Esophagus (tissue), 2 donors: ENCODE measurements at regions not wholly inside any gene's neighbourhood (a gene's known extent, or its start where the extent isn't known, plus 50 kb on each side); places are given as distances from the start of the nearest gene placed in this dataset.

ENCODE experiments used
- H3K27ac ChIP-seq, 2 donors: one replicate each; pipeline ENCODE4 v1.5.1; 2013; ENCODE audit warnings: low read depth in 2 of 2, mild to moderate bottlenecking in 2 of 2, inconsistent platforms in 1 of 2, low read length in 1 of 2, moderate library complexity in 1 of 2
- H3K27me3 ChIP-seq, 2 donors: one replicate each; pipeline ENCODE4 v1.6.1; 2013; ENCODE audit warnings: low read length in 2 of 2, control low read depth in 1 of 2, mild to moderate bottlenecking in 1 of 2; ENCODE audit not compliant: insufficient read depth in 2 of 2, control insufficient read depth in 1 of 2
- H3K36me3 ChIP-seq, 2 donors: one replicate each; pipeline ENCODE4 v1.6.1; 2013; ENCODE audit warnings: low read length in 1 of 2; ENCODE audit not compliant: control insufficient read depth in 2 of 2, insufficient read depth in 2 of 2
- H3K4me1 ChIP-seq, 2 donors: one replicate each; pipeline ENCODE4 v1.6.1; 2013; ENCODE audit warnings: low read length in 1 of 2; ENCODE audit not compliant: control insufficient read depth in 2 of 2, insufficient read depth in 2 of 2
- H3K4me3 ChIP-seq, 2 donors: one replicate each; pipeline ENCODE4 v1.5.1; 2013; ENCODE audit warnings: low read length in 2 of 2, mild to moderate bottlenecking in 2 of 2, low read depth in 1 of 2, moderate library complexity in 1 of 2
- H3K9me3 ChIP-seq, 2 donors: one replicate each; pipeline ENCODE4 v1.6.1; 2013; ENCODE audit warnings: mild to moderate bottlenecking in 2 of 2, low read depth in 1 of 2, low read length in 1 of 2, moderate library complexity in 1 of 2; ENCODE audit not compliant: control insufficient read depth in 2 of 2, insufficient read depth in 1 of 2
- WGBS, 2 donors: extraction: QIAGEN DNeasy Blood & Tissue Kit; methylation state at CpG; one replicate each; pipeline ENCODE4 v1.1.7; 2013; 5-methylcytosine and 5-hydroxymethylcytosine counted together
- donor health status: healthy with polysubstance abuse.
- donor health status: Bipolar disorder and iron deficiency.

DNA sequence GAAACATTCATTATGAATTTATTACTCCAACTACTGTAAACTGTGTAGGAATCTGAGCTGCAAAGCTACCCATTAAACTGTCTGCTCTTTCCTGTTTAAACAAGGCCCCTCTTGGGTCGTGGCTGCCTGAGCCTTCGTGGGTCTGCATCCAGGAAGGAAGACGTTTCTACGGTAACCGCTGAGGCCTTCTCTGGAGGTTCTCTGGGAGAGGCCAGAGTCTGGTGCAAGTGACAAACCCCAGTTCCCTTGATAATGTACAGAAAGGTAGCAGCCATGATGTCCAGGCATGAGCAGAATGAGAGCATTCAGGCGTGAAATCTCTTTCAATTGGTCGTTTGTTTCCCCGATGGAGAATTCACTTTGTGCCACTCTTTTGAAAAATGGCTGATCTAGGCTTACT lies 350.2 kb downstream of the PLPP3 start:
- 59 to 61% methylated on average over 8 of the region's 8 CpGs for WGBS, 2 donors
- no peak overlapping the region for H3K27ac ChIP-seq
- H3K4me3 ChIP-seq = no peak overlapping the region
- H3K27me3 ChIP-seq = no peaks in the 10 kb centered on the region
- no peaks in the 10 kb centered on the region for H3K9me3 ChIP-seq
- H3K4me1 ChIP-seq = no peaks in the 10 kb centered on the region
- H3K36me3 ChIP-seq = no peaks in the 10 kb centered on the region

GRCh38 chr1:56227886-56228285 lies 351.5 kb downstream of the PLPP3 start:
- 89 to 90% methylated on average over 3 of the region's 3 CpGs for WGBS, 2 donors
- H3K9me3 ChIP-seq = no peaks in the 10 kb centered on the region

GRCh38 chr1:56227401-56227800 lies 352.0 kb downstream of the PLPP3 start:
- 87 to 96% methylated on average over 1 of the region's 1 CpG for WGBS, 2 donors
- Histone ChIP-seq H3K4me3 (no peak overlapping the region), H3K27ac (no peak overlapping the region), H3K27me3 (no peaks in the 10 kb centered on the region), H3K36me3 (no peaks in the 10 kb centered on the region), H3K9me3 (no peaks in the 10 kb centered on the region), H3K4me1 (no peaks in the 10 kb centered on the region)

More at GRCh38 chr1:56227886-56228285, 351.5 kb downstream of the PLPP3 start:
- no peaks in the 10 kb centered on the region for H3K4me1 ChIP-seq
- no peak overlapping the region for H3K27ac ChIP-seq
- no peak overlapping the region for H3K4me3 ChIP-seq
- no peaks in the 10 kb centered on the region for H3K36me3 ChIP-seq
- no peaks in the 10 kb centered on the region for H3K27me3 ChIP-seq

GRCh38 chr1:56225964-56226815 lies 353.2 kb downstream of the PLPP3 start:
- Histone ChIP-seq H3K4me1 (no peaks in the 10 kb centered on the region), H3K27ac (no peak overlapping the region), H3K4me3 (no peak overlapping the region), H3K36me3 (no peaks in the 10 kb centered on the region), H3K27me3 (no peaks in the 10 kb centered on the region), H3K9me3 (no peaks in the 10 kb centered on the region)
- 79 to 94% methylated on average over 1 of the region's 1 CpG for WGBS, 2 donors

- no peak overlapping the region for H3K27ac ChIP-seq
- WGBS, 2 donors = 65 to 77% methylated on average over 2 of the region's 2 CpGs
- no peaks in the 10 kb centered on the region for H3K9me3 ChIP-seq
- H3K4me1 ChIP-seq = no peaks in the 10 kb centered on the region
- H3K36me3 ChIP-seq = no peaks in the 10 kb centered on the region
- no peaks in the 10 kb centered on the region for H3K27me3 ChIP-seq
- no peak overlapping the region for H3K4me3 ChIP-seq
Measured at GRCh38 chr1:56223968-56224367, 355.4 kb downstream of the PLPP3 start.

DNA sequence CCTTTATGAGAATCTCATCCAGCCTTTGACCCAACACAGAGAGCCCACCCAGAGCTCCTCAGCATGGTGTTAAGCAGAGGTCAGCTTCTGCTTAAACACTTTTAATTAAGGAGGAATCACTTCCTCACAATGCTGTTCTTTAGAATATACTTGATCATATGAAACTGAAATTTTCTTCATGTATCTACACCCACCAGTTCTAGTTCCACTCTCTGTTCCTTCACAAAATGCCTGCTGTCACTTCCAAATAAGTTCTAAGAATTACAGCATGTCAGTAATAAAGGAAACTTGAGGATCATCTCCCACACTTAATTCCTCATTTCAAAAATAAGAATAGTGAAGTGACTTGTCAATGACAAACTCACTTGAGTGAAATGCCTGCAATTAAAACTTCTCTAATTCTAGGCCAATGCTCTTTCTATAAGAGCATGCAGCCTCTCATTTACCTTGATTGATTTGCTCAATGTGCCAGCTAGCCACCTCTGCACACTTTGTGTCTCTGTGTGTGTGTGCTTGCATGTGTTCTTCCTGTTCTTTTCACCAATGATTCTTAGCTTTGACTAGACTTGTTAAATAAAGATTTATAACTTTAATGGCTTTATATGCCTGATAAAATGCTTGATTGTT lies 356.3 kb downstream of the PLPP3 start:
- Histone ChIP-seq H3K36me3 (no peaks in the 10 kb centered on the region), H3K4me1 (no peaks in the 10 kb centered on the region), H3K4me3 (no peak overlapping the region), H3K27ac (no peak overlapping the region), H3K9me3 (no peaks in the 10 kb centered on the region), H3K27me3 (no peaks in the 10 kb centered on the region)

DNA sequence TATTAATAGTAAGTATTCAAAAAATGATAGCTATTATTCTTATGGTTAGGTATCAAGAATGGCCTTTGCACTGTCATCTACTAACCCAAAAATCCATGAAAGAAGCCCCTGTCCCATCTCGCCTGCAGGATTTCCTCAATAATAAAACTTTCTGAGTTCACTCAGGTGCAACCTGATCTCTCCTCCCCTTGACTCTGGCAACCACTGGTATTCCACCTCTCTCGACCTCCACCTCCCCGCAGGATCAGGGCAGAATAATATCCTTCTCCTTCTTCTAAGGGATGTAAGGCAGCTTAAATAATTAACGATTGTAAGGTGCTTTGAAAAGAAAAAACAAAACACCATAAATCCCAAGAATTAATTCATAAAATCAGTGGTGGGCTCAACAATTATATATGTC lies 359.3 kb downstream of the PLPP3 start:
- H3K9me3 ChIP-seq = no peaks in the 10 kb centered on the region
- 91 to 94% methylated on average over 4 of the region's 4 CpGs for WGBS, 2 donors
- no peak overlapping the region for H3K4me3 ChIP-seq
- H3K4me1 ChIP-seq = no peaks in the 10 kb centered on the region
- H3K27ac ChIP-seq = no peak overlapping the region
- H3K27me3 ChIP-seq = no peaks in the 10 kb centered on the region
- no peaks in the 10 kb centered on the region for H3K36me3 ChIP-seq

DNA sequence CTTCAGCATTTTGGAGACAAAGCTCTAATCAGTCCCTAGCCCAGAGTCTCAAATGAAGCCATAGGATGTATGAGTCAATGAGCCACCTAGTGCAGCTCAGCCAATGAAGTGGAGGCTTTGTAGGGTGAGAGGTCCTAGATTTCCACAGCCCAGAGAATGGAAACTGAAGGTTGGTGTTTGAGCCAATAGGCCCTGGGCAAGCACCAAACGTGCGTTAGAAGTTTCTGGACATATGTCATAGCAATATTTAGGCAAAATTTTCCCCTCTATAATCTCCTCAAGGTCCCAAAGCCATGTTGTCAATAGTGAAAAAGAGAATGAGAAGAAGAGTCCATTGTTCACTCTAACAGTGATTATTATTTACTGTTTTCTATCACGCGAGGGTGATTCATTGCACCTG lies 361.3 kb downstream of the PLPP3 start:
- H3K36me3 ChIP-seq = no peaks in the 10 kb centered on the region
- WGBS, 2 donors = 84 to 88% methylated on average over 4 of the region's 4 CpGs
- no peak overlapping the region for H3K27ac ChIP-seq
- H3K27me3 ChIP-seq = no peaks in the 10 kb centered on the region
- no peak overlapping the region for H3K4me3 ChIP-seq
- H3K4me1 ChIP-seq = no peaks in the 10 kb centered on the region
- H3K9me3 ChIP-seq = no peaks in the 10 kb centered on the region

- no peak overlapping the region for H3K4me3 ChIP-seq
- WGBS, 2 donors = 23 to 33% methylated on average over 4 of the region's 4 CpGs
- H3K27ac ChIP-seq = no peak overlapping the region
- no peaks in the 10 kb centered on the region for H3K27me3 ChIP-seq
- H3K36me3 ChIP-seq = no peaks in the 10 kb centered on the region
- no peaks in the 10 kb centered on the region for H3K9me3 ChIP-seq
- no peaks in the 10 kb centered on the region for H3K4me1 ChIP-seq
Measured at GRCh38 chr1:56216218-56216617, 363.1 kb downstream of the PLPP3 start.

GRCh38 chr1:56215771-56216170 lies 363.6 kb downstream of the PLPP3 start:
- Histone ChIP-seq H3K4me3 (no peak overlapping the region), H3K4me1 (no peaks in the 10 kb centered on the region), H3K9me3 (no peaks in the 10 kb centered on the region), H3K27ac (no peak overlapping the region), H3K36me3 (no peaks in the 10 kb centered on the region), H3K27me3 (no peaks in the 10 kb centered on the region)
- 51 to 63% methylated on average over 4 of the region's 4 CpGs for WGBS, 2 donors
